ENCODE measurements at regions not wholly inside any gene's neighbourhood (a gene's known extent, or its start where the extent isn't known, plus 50 kb on each side); places are given as distances from the start of the nearest gene placed in this dataset.

- no peak for DNase-seq (ENCODE audit: low read depth)
Measured at GRCh38 chr5:111887706-111888105, 130.7 kb upstream of the NREP start.

GRCh38 chr5:111869681-111870080 is 112.7 kb upstream of the NREP start:
- peak; percentile 27 for DNase-seq (ENCODE audit: low read depth)

- DNase-seq (ENCODE audit: low read depth) = no peak
Measured at GRCh38 chr5:111865356-111865755, 108.4 kb upstream of the NREP start.

- DNase-seq (ENCODE audit: low read depth) = no peak
Measured at GRCh38 chr5:111863801-111864200, 106.8 kb upstream of the NREP start.

- peak; percentile 87 for DNase-seq (ENCODE audit: low read depth)
Measured at GRCh38 chr5:111859533-111860270, 102.7 kb upstream of the NREP start.

- DNase-seq (ENCODE audit: low read depth) = no peak
Measured at GRCh38 chr5:111859031-111859430, 102.0 kb upstream of the NREP start.

- peak; percentile 21 for DNase-seq (ENCODE audit: low read depth)
Measured at GRCh38 chr5:111857623-111858022, 100.6 kb upstream of the NREP start.

GRCh38 chr5:111856876-111857466 is 100.0 kb upstream of the NREP start:
- DNase-seq (ENCODE audit: low read depth) = no peak

- no peak for DNase-seq (ENCODE audit: low read depth)
Measured at GRCh38 chr5:111855356-111855755, 98.4 kb upstream of the NREP start.

GRCh38 chr5:111854186-111854585 is 97.2 kb upstream of the NREP start:
- no peak for DNase-seq (ENCODE audit: low read depth)

- DNase-seq (ENCODE audit: low read depth) = no peak
Measured at GRCh38 chr5:111853748-111854147, 96.8 kb upstream of the NREP start.

GRCh38 chr5:111851631-111852548 is 94.9 kb upstream of the NREP start:
- no peak for DNase-seq (ENCODE audit: low read depth)

- DNase-seq (ENCODE audit: low read depth) = no peak
Measured at GRCh38 chr5:111848476-111848875, 91.5 kb upstream of the NREP start.

GRCh38 chr5:111847052-111847925 is 90.3 kb upstream of the NREP start:
- no peak for DNase-seq (ENCODE audit: low read depth)

GRCh38 chr5:111840036-111840674 is 83.2 kb upstream of the NREP start:
- DNase-seq (ENCODE audit: low read depth) = no peak

- DNase-seq (ENCODE audit: low read depth) = no peak
Measured at GRCh38 chr5:111839438-111839837, 82.4 kb upstream of the NREP start.

GRCh38 chr5:111836426-111836825 is 79.4 kb upstream of the NREP start:
- no peak for DNase-seq (ENCODE audit: low read depth)

GRCh38 chr5:111834926-111835599 is 78.1 kb upstream of the NREP start:
- DNase-seq (ENCODE audit: low read depth) = no peak

GRCh38 chr5:111830333-111830732 is 73.3 kb upstream of the NREP start:
- DNase-seq (ENCODE audit: low read depth) = no peak

- peak; percentile 63 for DNase-seq (ENCODE audit: low read depth)
Measured at GRCh38 chr5:111829701-111830100, 72.7 kb upstream of the NREP start.

GRCh38 chr5:111826064-111826463 is 69.1 kb upstream of the NREP start:
- DNase-seq (ENCODE audit: low read depth) = no peak
